HG02870 (cell line): ENCODE measurements at regions not wholly inside any gene's neighbourhood (a gene's known extent, or its start where the extent isn't known, plus 50 kb on each side); places are given as distances from the start of the nearest gene placed in this dataset.
"Not testable (repeated sequence)": the region's sequence is repeated elsewhere in the genome, so short reads cannot be mapped to it uniquely, and the experiment has no call there.

Experiments
- ATAC-seq: cut with Tn5 transposase; IDR thresholded peaks from one replicate; pipeline ENCODE4 v1.9.1; 2021; ENCODE audit warnings: mild to moderate bottlenecking, moderate library complexity; ENCODE audit not compliant: unreplicated experiment

DNA sequence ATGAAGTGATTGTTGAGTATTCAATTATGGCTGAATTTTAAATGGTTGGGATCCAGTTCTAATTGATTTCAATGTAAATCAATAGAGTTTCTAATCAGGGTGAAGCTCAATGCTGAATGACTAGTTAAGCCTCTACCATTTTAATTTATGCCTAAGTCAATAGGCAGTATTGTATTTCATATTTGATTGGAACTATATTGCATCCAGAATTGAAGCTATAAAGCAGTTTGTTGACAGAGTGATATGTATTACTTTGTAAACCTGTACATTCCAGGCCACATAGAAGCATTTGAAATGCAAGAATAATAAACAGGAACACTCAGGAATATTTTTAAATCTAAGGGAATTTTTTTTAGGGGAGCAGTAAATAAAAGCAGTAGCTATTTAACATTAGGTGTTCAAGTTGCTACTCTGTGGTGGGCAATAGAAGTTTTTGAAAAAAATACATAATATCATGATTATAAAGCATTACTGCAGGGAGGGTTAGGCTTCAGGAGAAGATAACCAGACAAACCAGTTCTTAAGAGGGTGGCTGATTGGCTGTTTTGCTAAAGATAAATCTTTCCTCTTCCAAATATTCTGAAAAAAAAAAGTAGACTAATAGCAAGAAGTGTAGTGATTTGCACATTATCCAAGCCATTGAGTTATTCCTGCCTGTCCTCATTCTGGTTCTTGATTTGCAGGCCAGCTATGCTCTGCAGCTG is 492.0 kb upstream of the MEF2C start:
- ATAC-seq = no peak

DNA sequence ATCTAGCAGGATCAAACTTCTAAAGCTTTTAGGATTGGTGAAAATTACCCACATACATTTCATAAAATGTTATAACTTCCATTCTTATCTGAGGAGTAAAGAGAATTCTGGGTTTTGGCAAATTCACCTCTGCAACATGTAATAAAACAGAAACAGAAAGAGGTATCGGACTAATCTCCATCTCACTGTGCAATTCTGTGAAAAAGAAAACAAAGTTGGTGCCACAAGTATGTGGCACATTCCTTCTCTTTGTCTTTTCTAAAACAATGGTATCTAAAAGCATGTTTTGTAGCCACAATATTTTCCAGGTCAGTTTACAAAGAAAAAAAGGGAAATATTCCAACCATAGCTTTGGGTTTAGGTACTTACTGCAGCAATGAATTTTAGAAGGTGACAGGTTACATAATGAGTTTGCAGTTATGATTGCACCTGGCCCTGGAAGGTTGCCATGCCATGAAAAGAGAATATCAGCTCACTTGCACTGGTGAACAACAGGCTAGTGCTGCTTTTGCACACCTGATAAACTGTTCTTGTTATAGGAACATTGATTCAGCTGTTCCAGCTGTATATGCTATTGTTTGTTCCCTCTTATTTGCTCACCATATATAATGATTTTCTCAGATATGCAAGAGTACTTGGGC is 491.3 kb upstream of the MEF2C start:
- ATAC-seq = no peak

DNA sequence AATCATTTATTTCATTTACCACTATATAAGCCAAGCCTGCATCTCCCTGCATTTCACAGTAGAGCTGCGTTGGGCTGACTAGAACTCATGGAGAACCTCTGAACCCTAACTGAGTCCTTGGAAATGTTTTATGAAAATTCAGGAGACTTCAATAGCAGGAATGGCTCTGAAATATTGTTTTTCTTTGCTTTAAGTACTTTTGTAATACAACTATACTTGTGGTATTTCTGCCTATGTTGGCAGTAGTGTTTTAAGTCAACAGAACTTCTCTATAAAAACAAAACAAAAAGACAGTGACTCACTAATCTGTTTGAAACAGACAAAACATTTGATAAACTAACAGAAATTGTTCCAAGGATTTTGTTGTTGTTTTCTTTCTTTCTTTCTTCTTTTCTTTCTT is 489.2 kb upstream of the MEF2C start:
- no peak for ATAC-seq

DNA sequence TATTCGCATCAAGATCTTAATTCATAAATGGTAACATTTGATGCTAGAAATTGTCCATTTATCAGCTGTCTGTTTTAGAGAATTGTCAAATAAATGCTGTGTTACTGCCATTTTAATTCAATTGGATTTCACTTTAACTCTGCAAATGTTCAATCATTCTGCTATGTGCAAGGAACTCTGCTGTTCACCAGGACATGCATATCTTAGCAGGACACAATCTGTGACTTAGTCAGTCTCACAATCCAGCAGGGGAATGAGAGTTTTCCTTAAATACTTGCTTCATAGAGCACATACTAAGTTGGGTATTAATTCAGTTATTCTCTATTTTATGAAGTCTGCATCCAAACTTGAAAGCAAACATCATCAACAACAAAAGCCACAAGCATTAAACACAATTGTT is 488.7 kb upstream of the MEF2C start:
- ATAC-seq = no peak

DNA sequence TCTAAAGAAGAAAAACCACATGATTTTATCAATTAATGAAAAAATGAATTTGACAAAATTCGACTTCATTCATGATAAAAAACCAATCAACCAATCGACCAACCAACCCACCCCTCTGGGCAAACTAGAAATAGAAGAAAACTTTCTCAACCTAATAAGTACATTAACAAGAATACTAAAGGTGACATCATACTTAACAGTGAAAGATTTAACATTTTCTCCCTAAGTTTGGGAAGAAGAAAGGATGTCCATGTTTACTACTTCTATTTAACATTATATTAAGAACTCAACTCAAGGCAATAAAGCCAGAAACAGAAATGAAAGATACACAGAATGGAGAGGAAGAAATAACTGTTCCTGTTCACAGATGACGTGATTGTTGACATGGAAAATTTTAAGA is 476.1 kb upstream of the MEF2C start:
- ATAC-seq = no peak

DNA sequence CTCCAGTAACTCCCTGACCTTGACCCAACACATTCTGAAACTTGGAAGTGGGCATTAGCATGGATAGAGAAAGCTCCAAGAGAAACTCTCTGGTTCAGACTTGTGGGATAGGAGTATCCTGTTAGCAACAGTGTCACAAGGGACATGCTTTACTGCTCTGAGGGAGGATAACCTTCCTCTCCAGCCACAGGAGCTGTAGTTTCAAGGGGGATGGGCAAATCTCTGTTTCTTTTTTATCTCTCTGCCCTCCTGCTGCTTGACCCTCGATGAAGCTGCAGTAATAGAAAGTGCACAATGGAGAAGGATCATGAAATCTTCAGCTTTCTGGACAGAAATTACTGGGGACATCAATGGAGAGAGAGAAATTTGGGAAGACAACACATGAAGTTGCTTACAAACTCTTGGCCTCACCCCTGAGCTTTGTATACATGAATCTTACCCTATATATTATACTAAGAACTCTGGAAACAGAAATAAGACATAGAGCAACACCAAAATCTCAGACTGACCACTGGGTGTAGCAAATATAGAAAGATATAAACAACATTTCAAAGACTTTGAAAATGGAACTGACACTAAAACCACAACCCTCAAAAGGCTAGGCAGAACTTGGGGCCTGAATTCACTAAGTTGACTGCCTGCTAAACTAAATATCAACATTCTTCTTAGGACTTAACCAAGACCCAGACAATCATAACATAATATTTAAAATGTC is 471.0 kb upstream of the MEF2C start:
- no peak for ATAC-seq

DNA sequence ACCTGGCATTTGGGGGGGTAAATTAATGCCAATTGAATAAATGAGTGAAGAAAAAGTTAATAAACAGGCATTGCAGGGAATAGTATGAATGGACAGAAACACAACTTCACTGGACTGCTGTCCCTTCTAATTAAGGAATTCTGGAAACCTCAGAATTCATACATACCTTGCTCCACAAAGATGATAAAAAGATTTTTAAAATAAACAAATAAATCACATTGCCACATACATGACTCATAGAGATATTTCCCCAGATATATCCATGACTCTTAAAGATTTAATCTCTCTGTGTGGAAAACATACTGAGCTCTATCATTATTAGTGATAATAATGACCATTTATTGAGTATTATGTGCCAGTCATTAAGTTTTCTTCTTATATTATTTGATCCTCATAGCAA is 469.0 kb upstream of the MEF2C start:
- ATAC-seq = no peak

DNA sequence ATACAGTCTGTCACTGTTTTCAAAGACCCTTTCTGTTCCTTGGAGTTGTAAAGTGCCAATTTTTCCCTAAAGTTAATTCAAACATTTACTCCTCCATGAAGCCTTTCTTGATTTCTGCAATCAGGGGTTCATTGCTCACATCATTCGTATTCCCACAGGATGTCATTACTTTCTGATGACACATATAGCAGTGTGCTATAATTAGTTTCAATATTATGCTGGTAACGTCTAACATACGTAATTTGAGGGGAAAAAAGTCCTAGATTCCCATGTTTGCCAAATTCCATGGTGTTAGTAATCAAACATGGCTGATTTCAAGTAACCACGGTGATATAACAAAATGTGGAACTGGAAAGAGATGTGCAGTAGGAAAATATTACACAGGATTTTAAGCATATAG is 468.2 kb upstream of the MEF2C start:
- no peak for ATAC-seq

DNA sequence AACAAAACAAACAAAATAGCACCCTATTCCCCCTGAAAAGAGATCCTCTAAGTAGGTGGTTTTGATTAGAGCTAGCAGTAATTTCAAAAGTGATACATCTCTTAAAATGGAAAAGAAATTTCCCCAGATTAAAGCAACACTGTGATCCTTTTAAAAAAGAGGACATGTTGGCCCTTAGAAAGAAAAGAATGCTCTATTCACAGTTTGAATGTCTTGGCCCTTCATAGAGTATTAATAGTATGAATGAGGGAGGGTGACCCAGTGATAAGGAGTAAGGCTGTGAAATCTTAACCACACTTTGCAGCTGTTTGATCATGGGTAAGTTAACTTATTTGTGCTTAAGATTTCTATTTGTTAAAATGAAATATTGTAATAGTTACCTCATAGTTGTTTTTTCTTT is 467.7 kb upstream of the MEF2C start:
- no peak for ATAC-seq

DNA sequence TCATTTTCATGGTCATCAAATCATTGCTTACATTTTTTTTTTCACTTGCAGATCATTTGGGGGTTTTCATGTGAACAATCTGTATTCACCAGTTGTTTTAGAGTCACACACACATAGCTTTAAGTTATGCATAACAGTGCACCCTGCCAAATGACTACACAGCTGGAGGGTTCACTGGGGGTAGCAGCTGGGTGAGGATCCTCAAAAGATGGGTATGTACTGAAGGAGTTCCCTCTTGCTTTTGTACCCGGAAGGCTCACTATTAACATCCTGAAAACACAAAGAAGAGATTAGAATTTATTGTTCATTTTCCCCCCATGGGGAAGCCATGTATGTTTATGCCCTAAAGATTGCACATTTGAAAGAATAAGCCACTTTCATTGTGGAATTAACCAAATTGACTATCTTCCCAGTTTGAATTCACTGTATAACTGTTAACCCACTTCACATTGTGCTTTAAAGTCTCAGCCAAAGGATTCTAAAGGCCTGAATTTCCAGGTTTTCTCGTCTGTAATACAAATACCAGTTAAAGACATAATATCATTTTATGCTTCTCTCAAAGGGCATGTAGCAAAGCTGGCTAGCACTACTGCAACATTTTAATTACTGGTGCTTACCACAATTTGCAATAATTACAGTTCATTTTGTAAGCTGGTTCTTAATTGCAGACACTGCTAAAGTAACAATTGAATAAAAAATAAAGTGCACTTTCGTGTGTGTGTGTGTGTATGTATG is 466.4 kb upstream of the MEF2C start:
- ATAC-seq = no peak

DNA sequence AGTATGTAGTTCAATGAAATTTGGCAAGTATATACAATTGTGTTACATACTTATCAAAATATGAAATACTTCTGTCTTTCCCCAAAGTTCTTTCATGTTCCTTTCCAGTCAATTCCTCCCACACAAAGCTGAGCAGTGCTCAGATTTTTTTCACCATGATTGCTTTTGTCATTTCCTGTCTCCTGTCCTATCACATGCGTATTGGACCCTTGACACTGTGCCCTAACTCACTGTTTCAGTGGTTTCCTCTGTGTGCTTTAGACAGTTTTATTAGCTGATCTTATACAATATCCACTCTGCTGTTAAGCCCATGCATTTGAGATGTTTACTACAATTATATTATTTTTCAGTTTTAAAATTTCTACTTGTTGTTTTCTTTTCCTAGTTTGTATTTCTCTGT is 463.6 kb upstream of the MEF2C start:
- ATAC-seq = no peak

DNA sequence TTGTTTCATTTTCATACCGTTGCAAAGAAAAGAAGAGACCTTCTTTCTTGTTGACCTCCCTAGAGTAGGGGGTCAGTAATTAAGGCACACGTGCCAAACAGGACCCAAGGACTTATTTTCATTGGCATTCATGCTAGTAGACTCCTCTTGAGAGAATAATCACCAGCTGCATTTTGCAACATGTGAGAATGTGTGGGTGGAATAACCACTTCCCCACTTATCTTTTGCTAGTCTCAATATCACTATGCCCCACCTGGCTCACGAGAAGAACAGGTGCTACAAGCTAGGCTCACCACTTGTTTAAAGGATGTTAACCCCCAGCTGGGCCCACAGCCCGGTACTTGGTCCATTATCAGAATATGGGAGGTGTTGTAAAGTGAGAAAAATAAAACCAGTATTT is 460.7 kb upstream of the MEF2C start:
- ATAC-seq = peak; percentile 85

DNA sequence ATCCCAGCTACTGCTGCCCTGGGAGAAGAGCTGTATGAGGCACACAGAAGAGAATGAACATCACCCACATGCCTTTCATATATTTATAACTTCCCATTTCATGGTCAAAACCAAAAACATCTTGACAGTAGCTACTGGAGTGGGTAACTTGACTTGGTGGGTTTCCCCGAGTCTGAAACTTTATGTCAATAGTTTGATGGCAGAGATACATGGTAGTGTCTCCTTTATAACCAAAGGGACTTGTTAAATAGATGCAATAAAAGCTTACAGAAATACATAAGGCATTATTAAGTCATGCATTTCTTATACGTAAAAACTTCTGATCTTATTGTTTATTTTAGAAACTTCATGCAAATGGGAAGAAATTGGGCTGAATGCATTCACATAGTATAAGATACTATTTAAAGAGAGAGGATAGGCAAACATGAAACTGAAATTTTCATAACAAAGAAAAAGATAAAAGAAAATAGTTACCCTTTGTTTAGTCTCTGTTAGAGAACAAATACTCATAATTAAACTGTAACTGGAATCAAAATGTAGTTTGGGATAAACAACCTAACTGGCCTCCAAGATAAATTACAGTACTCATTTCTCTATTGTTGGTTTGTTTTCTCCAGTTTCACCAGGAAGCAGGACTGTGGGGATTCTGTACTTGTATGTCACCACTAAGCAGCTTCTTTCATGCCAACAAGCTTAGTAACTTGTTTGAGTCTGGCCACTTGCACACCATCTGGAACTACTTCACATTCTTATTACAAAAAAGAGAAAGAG is 459.3 kb upstream of the MEF2C start:
- ATAC-seq = peak; percentile 36

DNA sequence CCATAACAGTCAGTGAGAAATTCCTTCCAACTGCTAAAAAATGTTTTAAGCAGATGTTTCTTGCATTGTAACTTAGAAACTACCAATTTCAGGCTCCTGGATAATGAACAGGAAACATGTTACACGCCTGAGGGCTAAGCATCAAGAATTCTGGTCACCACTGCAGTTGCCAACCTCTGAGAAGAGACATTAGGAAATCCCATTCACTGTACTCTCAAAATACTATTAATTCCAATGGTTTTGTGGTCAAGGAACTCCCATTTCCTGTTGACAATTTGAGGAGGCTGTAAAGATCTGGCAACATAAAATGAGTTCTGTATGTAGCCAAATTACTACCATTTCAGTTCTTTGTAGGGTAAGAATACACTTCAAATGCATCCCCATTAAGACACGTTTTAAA is 456.0 kb upstream of the MEF2C start:
- ATAC-seq = no peak

DNA sequence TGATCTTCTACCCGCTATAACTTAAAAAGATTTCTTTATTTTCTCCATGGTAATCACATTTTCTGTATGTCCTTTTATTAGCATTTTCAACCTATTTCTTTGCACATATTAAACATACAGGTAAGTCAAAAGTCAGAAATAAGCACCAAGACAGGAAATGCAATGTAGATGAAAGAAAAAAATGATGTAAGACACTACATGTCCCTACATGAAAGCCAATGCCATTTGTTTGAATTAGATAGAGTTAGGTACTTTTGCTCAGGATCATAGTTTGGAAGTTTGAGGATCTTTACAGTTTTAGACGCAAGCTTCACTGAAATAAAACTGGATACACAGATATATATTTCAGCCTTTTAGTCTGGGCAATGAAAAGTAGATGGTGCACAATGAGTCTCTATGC is 453.1 kb upstream of the MEF2C start:
- no peak for ATAC-seq

DNA sequence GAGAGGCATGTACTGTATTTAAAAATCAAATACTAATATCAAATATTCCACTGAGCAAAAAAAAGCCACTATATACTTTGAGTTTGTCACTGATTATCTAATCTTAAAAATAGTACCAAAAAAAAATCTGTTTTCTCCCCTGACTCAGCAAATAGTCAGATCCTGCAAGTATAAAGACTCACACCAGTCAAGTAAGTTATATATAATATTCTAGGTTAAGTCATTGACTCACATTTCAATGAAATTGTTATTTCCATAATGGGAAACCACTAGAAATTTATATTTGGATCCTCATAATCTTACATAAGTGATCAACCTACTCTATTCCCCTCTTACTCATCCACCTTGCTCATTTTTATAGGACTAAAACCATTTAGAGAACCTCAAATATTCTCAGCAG is 447.2 kb upstream of the MEF2C start:
- ATAC-seq = no peak

DNA sequence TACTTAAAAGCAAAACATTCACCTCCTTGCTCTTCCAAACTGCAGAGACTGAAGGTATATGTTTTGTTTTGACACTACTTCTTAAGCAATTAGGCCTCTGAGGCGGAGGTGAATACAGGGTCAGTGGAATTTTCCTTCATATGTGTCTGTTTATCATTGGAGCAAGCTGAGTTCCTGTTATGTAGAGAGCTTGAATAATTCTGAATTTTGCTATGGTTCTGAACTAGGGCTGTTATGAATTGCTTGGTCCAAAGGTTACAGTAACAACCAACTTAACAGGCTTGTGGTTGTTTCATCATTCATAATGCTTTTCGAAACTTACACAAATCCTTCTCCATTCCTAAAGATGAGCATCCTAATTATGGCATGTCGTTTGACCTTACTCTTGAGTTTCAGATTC is 444.6 kb upstream of the MEF2C start:
- ATAC-seq = no peak

DNA sequence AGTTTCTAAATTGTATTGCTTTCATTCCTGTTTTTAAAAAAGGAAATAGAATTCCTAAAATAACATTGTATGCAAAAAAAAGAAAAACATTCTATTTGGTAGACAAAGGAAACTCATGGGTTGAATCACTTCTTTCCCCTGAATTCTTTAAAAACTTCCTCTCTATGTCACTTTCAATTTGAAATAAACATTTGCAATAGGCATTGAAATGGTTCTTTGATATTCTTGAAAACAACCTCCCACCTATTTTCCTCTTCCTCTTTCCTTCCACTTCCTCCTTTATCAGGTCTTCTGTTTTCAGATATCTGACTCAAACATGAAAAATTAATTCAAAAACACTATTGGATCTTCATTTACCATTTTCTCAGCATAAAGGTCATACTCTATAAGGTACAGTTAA is 442.0 kb upstream of the MEF2C start:
- no peak for ATAC-seq

DNA sequence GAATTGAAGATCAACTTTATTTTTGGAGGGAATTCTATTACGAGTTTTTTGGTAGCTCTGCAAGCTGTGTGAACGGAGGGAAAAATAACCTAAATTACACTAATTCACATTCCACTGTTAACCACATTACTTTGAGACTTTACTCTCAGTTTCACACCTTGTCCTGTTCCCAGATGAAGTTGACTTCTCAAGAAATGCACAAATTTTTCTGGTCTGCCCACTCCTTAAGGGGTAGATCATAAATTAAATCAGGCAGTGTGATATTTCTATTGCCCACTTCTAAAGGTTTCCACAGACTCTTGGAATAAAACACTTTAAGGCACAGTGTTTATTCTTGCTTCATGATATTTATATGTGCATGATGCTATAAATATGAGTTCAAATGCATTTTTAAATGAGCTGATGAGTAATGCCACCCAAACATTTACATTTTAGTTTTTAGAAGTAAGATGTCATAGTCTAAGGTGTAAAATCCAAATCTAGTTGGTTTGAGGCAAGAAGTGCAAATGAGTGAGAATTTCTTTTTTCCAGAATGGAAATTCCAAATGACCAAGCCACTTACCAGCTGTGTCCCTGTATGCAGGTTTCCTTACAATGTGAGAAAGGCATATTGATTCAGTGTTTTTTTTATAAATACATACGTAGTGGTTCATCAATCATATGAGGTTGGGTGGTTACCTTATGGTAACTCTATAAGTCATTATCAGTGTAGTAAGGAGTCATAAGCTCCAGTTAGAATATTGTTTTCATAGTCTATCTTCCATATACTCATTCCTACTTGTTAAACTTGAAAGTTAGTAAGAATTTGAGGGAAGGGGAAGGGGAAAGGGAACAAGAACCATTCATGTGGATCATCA is 437.7 kb upstream of the MEF2C start:
- ATAC-seq = no peak

DNA sequence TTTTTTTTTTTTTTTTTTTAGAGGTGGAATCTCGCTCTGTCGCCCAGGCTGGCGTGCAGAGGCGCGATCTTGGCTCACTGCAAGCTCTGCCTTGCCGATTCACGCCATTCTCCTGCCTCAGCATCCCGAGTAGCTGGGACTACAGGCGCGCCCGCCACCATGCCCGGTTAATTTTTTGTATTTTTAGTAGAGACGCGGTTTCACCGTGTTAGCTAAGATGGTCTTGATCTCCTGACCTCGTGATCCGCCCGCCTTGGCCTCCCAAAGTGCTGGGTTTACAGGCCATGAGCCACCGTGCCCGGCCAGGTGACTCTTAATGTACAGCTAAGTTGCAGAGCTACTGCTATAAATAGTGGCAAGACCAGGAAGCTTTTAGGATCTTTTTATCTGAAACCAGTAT is 434.9 kb upstream of the MEF2C start:
- not testable (repeated sequence) for ATAC-seq
